HG03135 (cell line): ENCODE measurements at regions not wholly inside any gene's neighbourhood (a gene's known extent, or its start where the extent isn't known, plus 50 kb on each side); places are given as distances from the start of the nearest gene placed in this dataset.

Experiments used
- ATAC-seq: cut with Tn5 transposase; IDR thresholded peaks from one replicate; pipeline ENCODE4 v1.9.1; 2021; ENCODE audit warnings: mild to moderate bottlenecking, moderate library complexity; ENCODE audit not compliant: unreplicated experiment

DNA sequence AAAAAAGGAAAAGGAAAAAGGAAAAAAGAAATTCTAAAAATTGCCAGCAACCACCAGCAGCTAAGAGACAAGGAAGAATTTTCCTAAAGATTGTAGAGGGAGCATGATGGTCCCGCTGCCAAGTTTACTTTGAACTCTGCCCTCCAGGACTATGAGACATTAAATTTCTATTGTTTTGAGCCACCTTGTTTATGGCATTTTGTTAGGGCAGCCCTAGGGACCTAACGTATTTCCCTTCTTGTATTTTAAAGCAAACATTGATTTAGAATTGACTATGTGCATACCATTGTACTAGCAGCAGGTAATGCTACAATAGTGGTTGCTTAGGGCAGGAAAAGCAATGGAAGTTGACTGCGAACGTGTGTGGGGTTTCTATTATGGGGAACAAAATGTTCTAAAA, 1414.2 kb downstream of the EFNB2 start:
- no peak for ATAC-seq

DNA sequence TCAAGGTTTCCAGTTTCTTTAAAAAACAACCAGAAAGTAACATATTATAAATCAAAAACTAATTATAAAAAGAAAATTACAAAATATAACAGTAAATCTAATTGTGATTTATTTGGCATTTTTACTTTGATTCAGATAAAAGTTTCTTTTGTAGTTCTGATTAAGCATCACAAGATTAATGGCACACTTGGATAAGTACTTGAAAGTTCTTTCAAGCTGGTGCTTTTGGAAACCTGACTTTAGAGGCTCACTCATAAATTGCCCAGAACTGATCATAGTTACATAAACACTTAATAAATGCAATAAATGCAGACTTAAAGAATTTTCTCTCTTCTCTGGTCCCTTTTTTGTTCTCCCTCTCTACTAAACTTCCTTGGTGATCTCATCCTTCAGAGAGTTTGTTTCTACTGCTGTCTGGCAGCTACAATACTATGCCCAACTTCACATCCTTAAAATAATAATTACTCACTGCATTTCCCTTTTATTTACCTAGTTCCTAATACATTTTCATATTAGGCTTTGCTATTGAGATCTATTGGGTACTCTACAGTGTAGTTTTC, 1417.0 kb downstream of the EFNB2 start:
- ATAC-seq = no peak

DNA sequence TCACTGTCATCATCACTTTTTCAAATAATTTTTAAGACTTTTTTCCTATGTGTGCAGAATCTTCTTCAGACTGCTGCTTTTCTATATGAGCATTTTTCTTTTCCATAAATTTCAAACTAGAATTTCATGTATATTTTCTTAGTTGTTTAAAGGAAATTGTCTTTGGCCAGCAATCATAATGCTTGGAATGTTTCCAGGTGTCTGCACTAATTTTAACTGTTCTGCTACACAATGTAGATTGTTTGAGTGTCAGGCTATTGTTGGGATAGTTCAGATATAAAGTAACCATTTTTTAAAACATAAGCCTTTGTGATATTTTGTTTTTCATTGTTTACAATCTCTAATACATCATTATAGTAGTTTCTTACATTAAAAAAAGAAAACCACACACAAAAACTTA, 1418.5 kb downstream of the EFNB2 start:
- ATAC-seq = no peak

DNA sequence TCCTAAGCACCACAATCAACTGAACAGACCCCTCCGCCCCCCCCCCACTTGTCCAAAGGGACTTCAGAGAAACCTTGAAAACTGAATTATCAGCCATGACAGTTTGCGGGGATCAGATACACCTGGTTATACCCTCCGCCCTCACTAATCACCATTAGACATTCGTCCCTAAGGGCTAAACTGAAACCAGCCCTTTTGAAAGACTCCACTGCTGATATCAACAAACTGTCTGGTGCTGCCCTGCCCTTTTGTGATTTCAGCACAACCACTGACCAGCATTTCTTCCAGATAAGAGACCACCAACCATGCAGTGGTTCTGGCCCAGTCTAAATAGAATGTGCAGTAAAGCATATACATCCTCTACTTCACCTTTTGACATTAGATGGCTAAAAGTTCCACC, 1422.9 kb downstream of the EFNB2 start:
- ATAC-seq = no peak

DNA sequence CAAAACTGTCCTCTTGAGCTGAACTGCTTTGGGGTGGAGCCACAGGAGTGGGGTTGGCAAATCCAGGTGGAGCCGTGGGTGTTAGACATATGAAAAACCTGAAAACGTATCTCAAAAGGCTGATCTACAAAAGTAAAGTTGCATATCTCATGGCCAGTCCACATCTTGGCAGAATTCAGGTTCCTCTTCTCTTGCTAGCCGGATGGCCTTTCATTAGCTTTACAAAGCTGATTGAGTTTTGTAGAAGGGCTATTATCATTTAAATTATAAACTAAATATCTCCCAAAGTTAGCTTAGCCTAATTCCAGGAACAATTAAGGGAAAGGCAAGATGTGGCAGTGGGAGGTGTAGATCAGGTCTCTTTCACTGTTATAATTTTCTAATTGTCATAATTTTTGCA, 1427.7 kb downstream of the EFNB2 start:
- no peak for ATAC-seq

DNA sequence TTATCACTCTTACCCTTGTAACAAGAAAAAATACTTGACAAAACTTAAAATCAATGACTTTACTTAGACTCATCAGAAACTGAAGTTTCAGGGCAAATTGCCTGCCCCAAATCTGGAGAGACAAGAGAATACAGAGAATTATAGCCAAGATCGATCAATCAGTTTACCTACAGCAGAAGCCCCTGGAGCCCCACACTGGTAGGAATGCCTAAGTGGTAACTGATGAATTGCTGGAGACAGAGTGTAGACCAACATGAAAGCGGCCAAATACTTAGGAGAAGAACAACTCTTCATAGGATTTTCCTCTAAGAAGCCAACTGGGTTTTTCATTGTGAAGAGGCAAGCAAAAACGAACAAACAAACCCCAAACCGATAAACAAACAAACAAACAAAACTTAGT, 1430.0 kb downstream of the EFNB2 start:
- ATAC-seq = no peak

DNA sequence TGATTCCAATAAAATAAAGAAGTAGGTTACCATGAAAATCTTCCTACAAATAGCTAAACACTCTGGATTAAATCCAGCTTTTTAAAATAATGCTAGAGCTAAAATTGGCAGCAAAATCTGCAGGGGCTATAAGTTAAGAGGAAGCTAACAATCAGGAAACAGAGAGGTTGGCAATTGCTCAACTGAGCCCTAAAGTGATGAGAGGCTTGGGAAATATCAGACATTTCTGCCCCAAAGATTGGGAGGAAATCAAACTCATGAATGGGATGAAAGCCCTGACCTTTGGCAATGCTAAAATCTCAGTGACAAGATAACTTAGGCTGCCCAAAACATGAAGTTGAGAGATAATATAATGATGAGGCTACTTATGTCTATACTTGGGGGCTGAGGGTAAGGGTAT, 1437.9 kb downstream of the EFNB2 start:
- no peak for ATAC-seq

DNA sequence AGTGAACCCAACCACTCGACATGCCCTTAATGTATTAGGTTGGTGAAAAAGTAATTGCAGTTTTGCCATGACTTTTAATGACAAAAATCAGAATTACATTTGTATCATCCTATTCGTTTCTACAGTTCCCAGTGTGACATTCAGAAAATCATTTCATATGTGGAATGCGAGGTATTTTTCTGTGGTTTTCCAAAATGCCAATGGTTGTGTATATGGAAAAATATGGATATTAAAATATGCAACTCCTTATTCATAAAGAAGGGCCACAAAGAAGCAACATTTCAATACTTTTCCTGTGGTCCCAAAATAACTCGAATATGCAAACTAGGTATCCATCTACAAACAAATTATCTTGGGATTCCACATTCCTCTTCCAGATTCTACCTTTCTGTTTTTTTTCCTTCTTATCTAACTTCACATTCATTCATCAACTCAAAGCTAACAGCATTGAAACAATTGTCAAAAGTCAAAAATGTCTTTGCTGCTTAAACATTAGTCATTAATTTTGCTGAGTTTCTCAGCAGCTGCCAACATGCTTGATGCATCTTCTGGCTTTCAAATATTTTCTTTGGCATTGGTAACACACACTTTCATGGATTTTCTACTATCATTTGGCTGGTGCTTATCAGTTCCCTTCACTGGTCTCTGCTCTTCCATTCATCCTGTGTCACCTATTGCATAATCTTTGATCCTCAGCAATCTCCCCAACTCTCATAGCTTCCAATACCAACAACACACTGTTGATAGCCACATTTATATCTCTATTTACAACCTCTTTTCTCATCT, 1445.4 kb downstream of the EFNB2 start:
- ATAC-seq = no peak

DNA sequence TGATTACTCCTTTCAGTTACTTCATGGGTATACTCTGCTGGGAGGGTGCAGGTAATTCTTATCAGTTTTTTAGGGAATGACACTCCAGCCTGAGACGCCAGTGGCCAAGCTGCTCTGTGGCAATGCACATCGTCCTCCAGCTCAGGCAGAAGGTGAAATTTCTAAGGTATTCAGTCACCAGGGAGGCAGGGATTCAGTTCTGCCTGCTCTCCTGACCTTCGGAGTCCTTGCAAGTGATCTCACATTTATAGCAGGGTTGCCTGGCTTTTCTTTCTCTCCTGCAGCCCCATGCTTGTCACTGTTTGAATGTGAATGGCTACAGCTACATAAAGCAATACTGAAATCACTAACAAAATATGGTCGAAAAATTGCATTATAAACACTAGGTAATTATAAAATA, 1447.5 kb downstream of the EFNB2 start:
- ATAC-seq = no peak

DNA sequence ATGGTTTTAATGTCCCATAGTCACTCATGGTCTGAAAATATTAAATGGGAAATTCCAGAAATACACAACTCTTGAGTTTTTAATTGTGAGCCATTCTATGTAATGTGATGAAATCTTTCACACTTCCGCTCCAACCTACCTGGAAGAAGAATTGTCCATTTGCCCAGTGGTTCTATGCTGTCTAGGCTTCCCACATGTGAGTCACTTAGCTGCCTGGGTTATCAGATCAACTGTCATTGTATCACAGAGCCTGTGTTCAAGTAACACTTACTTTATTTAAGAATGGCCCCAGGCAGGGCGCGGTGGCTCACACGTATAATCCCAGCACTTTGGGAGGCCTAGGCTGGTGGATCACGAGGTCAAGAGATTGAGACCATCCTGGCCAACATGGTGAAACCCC, 1450.5 kb downstream of the EFNB2 start:
- ATAC-seq = no peak

DNA sequence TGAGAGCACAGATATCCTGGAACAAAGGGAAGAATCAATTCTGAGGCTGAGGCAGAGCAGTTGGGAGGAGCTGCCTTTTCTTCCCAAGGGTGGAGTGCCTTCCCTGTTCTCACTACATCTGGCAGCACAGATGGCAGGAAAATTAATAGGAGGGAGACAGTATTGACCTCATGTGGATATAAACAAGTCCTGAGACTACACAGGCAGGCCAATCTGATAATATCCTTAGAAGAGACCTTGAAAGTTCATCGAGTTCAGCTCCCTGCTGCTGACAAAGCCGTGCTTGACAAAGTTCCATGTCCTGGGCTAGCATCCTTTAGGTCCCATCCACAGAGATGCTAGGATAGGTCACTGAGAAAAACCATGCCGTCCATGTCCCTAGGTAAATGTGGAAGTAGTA, 1451.5 kb downstream of the EFNB2 start:
- ATAC-seq = no peak

DNA sequence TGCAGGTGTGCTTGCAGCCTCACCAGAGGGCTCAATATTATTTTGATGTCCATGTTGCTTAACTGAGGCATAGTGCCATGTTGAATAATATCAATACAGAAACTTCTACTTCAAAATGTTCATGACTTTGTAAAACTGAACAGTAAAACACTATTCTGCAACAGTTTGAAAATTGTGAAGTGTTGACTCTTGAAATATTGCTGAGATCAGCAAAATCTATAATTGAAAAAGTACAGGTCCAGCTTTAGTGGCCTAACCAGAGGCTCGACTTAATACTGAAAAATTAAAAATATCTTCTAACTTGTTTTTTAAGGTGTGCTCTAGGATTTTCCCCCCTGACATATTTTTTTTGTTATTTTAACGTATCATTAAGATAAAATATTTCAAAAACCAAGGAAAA, 1460.7 kb downstream of the EFNB2 start:
- no peak for ATAC-seq

DNA sequence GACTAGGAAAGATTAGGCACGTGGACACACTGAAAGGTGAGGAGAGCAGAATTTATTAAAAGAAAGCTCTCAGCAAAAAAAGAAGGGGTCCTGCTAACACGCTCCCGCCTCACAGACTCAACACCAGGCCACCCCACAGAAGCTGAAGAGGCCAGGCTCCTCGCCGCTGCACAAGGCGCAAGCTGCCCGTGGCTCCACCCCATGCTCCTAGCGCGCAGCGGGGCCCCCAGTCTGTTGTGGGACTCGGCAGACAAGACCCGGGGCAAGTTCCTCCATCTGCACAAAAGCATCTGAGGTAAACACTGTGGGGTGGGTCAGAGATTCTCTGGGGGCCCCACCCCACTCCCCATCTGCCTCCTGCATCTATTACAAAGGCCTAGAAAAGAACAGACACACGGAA, 1462.4 kb downstream of the EFNB2 start:
- no peak for ATAC-seq

DNA sequence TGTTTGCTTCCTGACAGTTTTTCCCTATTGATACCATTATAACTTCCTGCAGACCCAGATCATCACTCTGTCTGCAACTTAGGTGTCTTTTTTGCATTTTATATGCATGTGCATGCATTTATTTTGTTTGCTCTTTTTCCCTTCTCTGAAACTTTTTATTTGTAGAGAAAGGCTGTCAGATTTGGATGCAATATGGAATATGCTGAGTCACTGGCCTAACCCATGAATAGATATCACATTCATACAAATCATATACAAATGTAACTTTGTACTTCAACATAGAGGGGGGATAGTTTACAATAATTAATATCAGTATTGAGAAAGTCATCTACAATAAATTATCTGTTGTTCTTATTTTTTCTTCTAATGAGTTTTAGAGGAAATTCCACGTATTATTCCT, 1465.0 kb downstream of the EFNB2 start:
- ATAC-seq = no peak

DNA sequence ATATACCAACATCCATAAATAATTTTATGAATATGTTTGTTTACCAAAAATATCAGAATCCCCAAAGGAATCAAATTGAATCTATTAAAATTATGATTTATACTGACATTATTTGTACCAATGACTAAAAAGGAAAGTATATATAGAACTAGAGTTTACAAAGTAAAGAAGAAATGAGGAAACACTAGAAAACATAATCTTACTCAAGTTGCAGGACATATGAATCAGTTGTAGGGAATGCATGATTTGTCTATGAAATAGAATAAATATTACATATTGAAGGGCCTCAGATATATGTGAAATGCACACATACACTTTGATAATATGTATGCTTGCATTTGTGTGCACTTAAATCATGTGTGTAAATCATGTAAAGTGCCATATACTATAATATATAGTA, 1466.4 kb downstream of the EFNB2 start:
- no peak for ATAC-seq

DNA sequence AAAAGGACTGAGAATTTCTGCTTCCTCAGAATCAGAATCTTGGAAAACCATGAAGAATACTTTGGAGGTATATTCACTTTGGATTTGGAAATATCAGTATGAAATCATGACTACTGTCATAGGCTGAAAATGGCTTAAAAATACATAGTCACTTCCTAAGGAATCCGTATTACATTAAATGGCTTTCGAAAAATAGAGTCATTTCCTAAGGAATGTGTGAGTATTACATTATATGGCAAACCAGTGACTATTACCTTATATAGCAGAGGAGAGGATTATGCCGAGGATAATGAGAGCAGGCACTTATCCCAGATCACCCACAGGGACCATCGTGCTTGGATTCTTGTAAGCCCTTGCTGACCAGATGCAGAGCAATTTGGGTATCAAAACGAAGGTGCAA, 1471.8 kb downstream of the EFNB2 start:
- ATAC-seq = no peak

DNA sequence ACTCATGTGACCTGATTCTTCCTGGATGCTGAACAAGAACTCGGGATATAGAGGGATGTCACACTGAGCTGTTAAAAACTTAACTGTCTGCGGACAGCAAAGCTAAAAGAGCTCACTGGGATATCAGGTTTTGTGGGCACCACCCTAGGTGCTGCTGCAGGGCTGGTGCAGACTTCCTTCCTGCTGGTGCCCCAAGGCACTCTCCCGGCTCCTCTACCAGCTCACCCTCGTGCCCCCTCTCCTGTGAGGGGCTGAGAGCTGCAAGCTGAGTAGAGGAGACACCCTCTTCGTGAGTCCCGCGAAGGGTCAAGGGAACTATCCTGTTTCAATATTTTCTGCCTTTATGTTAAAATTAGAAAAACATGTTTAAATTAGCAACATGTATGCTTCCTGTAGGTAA, 1475.7 kb downstream of the EFNB2 start:
- no peak for ATAC-seq

DNA sequence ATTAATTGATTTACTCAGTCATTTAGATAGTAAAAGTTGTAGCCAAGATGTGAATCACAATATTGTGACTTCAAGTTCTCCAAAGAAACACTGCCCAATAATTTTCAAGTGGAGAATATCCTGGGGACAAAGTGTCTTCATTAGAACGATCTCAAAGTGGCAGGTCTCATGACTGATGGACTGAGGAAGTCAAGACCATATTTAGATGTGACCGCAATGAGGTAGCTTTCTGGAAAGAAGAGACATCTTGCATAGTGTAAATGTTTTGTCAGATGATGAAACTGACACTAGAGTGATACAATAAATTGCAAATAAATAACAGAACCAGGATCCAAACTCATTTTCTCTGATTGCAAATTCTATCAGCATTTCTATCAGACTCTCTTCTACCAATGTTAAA, 1476.9 kb downstream of the EFNB2 start:
- ATAC-seq = no peak

DNA sequence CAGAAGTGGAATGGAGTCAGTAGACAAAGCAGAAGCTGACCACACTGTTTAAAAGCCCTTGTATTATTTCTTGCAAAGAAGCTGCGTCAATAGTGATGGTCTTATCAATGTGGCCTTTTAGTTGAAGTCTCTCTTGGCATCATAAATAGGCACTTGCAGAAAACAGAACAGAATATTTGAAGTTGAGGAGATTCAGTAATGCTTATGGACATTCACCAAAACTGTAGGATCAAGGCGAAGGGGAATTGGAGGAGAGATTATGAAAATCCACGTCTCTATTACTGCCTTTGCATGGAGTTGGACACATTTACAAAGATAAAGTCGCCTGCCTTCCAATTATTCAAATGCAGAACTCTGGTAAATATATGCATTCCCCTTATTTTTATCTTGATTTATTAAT, 1482.8 kb downstream of the EFNB2 start:
- ATAC-seq = no peak

DNA sequence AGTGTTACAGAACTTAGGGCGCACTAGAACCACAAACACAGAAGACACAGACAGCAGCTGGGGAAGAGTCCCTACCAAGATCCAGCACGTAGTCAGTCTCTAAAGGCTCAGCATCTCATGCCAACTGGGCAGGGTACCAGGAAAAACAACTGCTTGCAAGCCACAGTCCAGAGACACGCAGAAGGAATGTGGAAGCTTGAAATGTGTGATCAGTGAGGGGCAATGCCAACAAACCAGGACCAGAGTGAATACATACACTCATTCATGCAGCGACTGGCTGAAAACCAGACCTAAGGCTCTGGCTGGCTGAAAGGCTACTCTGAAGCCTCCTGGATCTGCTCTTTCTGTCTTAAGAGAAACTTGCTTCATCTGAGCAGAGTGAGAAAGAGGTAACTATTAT, 1484.8 kb downstream of the EFNB2 start:
- ATAC-seq = no peak

DNA sequence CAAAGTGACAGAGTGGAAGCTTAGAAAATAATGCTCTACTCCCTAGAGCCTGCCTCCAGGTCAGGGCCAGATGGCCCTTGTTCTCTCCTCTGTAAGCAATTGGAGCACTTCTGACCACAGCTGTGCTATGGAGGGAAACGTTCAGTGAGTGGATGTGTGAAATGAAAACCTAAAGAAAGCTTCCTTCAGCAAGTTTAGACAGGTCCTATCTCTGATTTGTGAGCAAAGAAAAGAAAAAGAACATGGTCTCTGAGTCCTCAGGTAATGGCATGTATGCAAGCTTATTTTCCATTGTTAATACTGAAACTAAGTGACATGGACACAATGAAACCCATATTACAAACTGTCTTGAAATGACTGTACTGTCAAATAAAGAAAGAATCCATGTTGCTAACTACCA, 1486.8 kb downstream of the EFNB2 start:
- ATAC-seq = peak; percentile 74

DNA sequence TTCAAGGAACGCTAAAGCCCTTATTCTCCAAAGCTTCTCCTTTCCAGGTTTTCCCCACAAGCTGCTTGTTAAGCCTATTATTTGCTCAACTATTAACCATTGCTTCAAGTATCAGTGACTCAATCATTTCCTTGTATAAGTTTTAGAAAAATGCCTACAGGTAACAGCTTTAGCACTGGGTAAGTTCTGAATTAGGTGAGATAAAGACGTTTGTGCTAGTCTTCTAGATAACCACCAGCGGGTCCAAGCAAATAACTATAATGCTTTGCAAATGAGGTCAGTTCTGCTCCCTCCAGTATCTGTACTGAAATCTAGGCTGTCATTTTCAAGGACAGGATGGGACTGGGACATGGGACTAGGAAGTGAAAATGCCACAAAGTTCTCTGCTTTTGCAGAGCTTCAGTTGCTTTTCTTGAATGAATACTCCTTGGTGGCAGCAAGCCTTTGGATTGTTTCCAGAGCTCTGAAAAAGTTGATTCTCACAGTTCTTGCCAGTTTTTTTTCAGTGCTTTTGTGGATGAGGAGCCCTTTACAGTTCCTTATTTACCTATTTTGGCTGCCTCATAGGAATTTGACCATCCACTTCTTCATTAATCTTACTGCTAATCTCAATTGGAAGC, 1487.7 kb downstream of the EFNB2 start:
- ATAC-seq = no peak

DNA sequence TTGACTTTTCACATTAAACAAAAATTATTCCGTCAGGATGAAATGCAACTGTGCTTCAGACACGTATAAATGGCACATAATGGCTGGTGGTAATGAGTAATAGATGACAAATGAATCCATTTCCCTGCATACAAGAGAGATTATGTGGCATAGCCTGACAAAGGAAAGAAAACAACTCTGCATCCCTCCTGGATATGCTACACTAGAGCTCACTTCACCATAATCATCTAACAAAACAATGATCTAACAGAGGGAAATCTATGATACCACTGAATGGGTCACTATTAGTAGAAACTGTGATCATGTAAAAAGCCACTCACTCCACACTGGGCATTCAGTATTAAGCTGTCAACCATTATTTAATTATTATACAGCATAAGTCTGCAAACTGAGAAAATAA, 1498.4 kb downstream of the EFNB2 start:
- no peak for ATAC-seq
